Neural cell (in vitro differentiated cells): ENCODE measurements at regions not wholly inside any gene's neighbourhood (a gene's known extent, or its start where the extent isn't known, plus 50 kb on each side); places are given as distances from the start of the nearest gene placed in this dataset.

ENCODE experiments used
- H2AFZ ChIP-seq: fragments of 200-600, 300-800 bp; sonication (generic), shearing (Covaris generic); 2 replicates; pipeline ENCODE4 v1.6.0; 2014; ENCODE audit warnings: low read depth, mild to moderate bottlenecking, antibody characterized with exemption, low read length, moderate library complexity
- H3F3A ChIP-seq: fragments of 200-600 bp; shearing (Covaris generic); 2 replicates; pipeline ENCODE4 v1.6.1; 2016; ENCODE audit warnings: mild to moderate bottlenecking, moderate library complexity, mixed read lengths, antibody characterized with exemption, low read length; ENCODE audit not compliant: insufficient read depth, poor library complexity, severe bottlenecking
- H3K27ac ChIP-seq: fragments of 200-600, 300-800 bp; sonication (generic), shearing (Covaris generic); 2 replicates; pipeline ENCODE4 v1.5.1; 2014; ENCODE audit warnings: mild to moderate bottlenecking, low read length, moderate library complexity
- H3K27me3 ChIP-seq: fragments of 300-800, 200-600 bp; sonication (generic), shearing (Covaris generic); 2 replicates; pipeline ENCODE4 v1.6.0; 2014; ENCODE audit warnings: mild to moderate bottlenecking, low read depth, low read length, moderate library complexity; ENCODE audit not compliant: insufficient read depth
- H3K36me3 ChIP-seq: fragments of 300-800, 200-600 bp; sonication (generic), shearing (Covaris generic); 2 replicates; pipeline ENCODE4 v1.5.1; 2014; ENCODE audit warnings: mild to moderate bottlenecking, antibody characterized with exemption, low read length, moderate library complexity; ENCODE audit not compliant: insufficient read depth
- H3K4me2 ChIP-seq: fragments of 300-800, 200-600 bp; sonication (generic), shearing (Covaris generic); 2 replicates; pipeline ENCODE4 v1.6.0; 2014; ENCODE audit warnings: mild to moderate bottlenecking, low read length
- H3K4me3 ChIP-seq: fragments of 300-800, 200-600 bp; sonication (generic), shearing (Covaris generic); 2 replicates; pipeline ENCODE4 v1.5.1; 2014; ENCODE audit warnings: mild to moderate bottlenecking, low read length, moderate library complexity
- H3K79me2 ChIP-seq: fragments of 200-600 bp; shearing (Covaris generic); replicated peaks from 2 replicates; pipeline ENCODE4 v1.6.0; 2014; ENCODE audit warnings: mild to moderate bottlenecking, low read length, moderate library complexity; ENCODE audit not compliant: insufficient read depth
- H3K9ac ChIP-seq: fragments of 300-800, 200-600 bp; sonication (generic), shearing (Covaris generic); 2 replicates; pipeline ENCODE4 v1.6.1; 2016; ENCODE audit warnings: mild to moderate bottlenecking, low read length, mixed read lengths
- H3K9me2 ChIP-seq: fragments of 200-600 bp; shearing (Covaris generic); 2 replicates; pipeline ENCODE4 v1.6.1; 2016; ENCODE audit warnings: mild to moderate bottlenecking, low read length, mixed read lengths; ENCODE audit not compliant: insufficient read depth
- H3K9me3 ChIP-seq: fragments of 200-600, 300-800 bp; sonication (generic), shearing (Covaris generic); 2 replicates; pipeline ENCODE4 v1.6.1; 2016; ENCODE audit warnings: mild to moderate bottlenecking, mixed run types, low read length, moderate library complexity, mixed read lengths
- H4K20me1 ChIP-seq: fragments of 200-600 bp; shearing (Covaris generic); 2 replicates; pipeline ENCODE4 v1.6.1; 2016; ENCODE audit warnings: mild to moderate bottlenecking, mixed run types; ENCODE audit not compliant: insufficient read depth
- EP300 ChIP-seq: fragments of 450-650 bp; conservative IDR thresholded peaks from 2 replicates; pipeline ENCODE4 v1.6.1; 2014; ENCODE audit warnings: antibody characterized with exemption, mild to moderate bottlenecking, moderate library complexity; ENCODE audit not compliant: poor library complexity, severe bottlenecking
- EZH2 ChIP-seq: fragments of 200-600, 300-800 bp; shearing (Covaris generic), sonication (generic); IDR thresholded peaks from 2 replicates; pipeline ENCODE4 v1.6.1; 2014; ENCODE audit warnings: antibody characterized with exemption, low read length, borderline replicate concordance, mild to moderate bottlenecking; ENCODE audit not compliant: insufficient read depth, poor library complexity, severe bottlenecking
- MXI1 ChIP-seq: fragments of 450-650 bp; conservative IDR thresholded peaks from 2 replicates; pipeline ENCODE4 v1.6.1; 2014; ENCODE audit warnings: antibody characterized with exemption, mild to moderate bottlenecking; ENCODE audit not compliant: poor library complexity, severe bottlenecking
- POLR2AphosphoS5 ChIP-seq: IDR thresholded peaks from 2 replicates; pipeline ENCODE4 v1.6.1; 2012
- RAD21 ChIP-seq: fragments of 450-650 bp; conservative IDR thresholded peaks from 2 replicates; pipeline ENCODE4 v1.6.1; 2014; ENCODE audit warnings: antibody characterized with exemption, mild to moderate bottlenecking, moderate library complexity
- SMC3 ChIP-seq: fragments of 450-650 bp; conservative IDR thresholded peaks from 2 replicates; pipeline ENCODE4 v1.6.1; 2014; ENCODE audit warnings: antibody characterized with exemption, mild to moderate bottlenecking, moderate library complexity; ENCODE audit not compliant: poor library complexity
- TAF1 ChIP-seq: IDR thresholded peaks from 2 replicates; pipeline ENCODE4 v1.6.1; 2012; ENCODE audit warnings: low read depth
- TF ChIP-seq, protein P1 (sequence below): IDR thresholded peaks from 2 replicates; pipeline ENCODE4 v1.6.1; 2012; ENCODE audit warnings: borderline replicate concordance
- TF ChIP-seq, protein P2 (sequence below): fragments of 450-650 bp; IDR thresholded peaks from 2 replicates; pipeline ENCODE4 v1.5.1; 2014; ENCODE audit warnings: antibody characterized with exemption, mild to moderate bottlenecking, moderate library complexity; ENCODE audit not compliant: poor library complexity, severe bottlenecking

DNA sequence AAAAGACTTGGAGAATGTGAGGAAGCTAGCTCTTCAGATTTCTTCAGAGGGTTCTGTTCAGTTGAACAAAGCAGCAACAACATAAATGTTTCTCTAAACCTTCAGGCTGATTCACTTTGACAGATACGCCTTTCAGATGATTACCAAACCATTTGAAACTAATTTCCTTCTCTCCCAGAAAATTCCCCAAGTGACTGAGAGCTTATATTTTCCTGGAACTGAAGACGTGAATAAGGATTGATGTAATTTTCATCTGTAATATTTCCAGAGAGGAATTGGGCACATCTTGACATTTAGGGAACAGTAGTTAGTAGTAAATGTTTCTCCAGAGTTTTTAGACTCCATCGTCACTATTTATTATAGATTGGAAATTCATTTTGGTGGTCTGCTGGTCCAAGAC lies 108.6 kb upstream of the AADACL2 start:
- H3K4me2 ChIP-seq: no peak overlapping the region
- no peaks in the 10 kb centered on the region for H3K36me3 ChIP-seq
- H2AFZ ChIP-seq: no peak overlapping the region
- no peaks in the 10 kb centered on the region for H3K79me2 ChIP-seq
- TF ChIP-seq MXI1: no peak
- TF ChIP-seq, protein P1, sequence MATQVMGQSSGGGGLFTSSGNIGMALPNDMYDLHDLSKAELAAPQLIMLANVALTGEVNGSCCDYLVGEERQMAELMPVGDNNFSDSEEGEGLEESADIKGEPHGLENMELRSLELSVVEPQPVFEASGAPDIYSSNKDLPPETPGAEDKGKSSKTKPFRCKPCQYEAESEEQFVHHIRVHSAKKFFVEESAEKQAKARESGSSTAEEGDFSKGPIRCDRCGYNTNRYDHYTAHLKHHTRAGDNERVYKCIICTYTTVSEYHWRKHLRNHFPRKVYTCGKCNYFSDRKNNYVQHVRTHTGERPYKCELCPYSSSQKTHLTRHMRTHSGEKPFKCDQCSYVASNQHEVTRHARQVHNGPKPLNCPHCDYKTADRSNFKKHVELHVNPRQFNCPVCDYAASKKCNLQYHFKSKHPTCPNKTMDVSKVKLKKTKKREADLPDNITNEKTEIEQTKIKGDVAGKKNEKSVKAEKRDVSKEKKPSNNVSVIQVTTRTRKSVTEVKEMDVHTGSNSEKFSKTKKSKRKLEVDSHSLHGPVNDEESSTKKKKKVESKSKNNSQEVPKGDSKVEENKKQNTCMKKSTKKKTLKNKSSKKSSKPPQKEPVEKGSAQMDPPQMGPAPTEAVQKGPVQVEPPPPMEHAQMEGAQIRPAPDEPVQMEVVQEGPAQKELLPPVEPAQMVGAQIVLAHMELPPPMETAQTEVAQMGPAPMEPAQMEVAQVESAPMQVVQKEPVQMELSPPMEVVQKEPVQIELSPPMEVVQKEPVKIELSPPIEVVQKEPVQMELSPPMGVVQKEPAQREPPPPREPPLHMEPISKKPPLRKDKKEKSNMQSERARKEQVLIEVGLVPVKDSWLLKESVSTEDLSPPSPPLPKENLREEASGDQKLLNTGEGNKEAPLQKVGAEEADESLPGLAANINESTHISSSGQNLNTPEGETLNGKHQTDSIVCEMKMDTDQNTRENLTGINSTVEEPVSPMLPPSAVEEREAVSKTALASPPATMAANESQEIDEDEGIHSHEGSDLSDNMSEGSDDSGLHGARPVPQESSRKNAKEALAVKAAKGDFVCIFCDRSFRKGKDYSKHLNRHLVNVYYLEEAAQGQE: peak; percentile 99
- TF ChIP-seq, protein P2, sequence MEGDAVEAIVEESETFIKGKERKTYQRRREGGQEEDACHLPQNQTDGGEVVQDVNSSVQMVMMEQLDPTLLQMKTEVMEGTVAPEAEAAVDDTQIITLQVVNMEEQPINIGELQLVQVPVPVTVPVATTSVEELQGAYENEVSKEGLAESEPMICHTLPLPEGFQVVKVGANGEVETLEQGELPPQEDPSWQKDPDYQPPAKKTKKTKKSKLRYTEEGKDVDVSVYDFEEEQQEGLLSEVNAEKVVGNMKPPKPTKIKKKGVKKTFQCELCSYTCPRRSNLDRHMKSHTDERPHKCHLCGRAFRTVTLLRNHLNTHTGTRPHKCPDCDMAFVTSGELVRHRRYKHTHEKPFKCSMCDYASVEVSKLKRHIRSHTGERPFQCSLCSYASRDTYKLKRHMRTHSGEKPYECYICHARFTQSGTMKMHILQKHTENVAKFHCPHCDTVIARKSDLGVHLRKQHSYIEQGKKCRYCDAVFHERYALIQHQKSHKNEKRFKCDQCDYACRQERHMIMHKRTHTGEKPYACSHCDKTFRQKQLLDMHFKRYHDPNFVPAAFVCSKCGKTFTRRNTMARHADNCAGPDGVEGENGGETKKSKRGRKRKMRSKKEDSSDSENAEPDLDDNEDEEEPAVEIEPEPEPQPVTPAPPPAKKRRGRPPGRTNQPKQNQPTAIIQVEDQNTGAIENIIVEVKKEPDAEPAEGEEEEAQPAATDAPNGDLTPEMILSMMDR: no peak
- TF ChIP-seq TAF1: no peak
- TF ChIP-seq EZH2: no peak
- TF ChIP-seq SMC3: no peak
- peak; percentile 53 for TF ChIP-seq POLR2AphosphoS5
- peak; percentile 49 for TF ChIP-seq EP300
- no peaks in the 10 kb centered on the region for H4K20me1 ChIP-seq
- H3K27me3 ChIP-seq: no peaks in the 10 kb centered on the region
- H3K9me3 ChIP-seq: no peaks in the 10 kb centered on the region
- no peak overlapping the region for H3K4me3 ChIP-seq
- H3K9ac ChIP-seq: no peak overlapping the region
- no peaks in the 10 kb centered on the region for H3F3A ChIP-seq
- H3K27ac ChIP-seq: peak overlapping the region; percentile 9
- no peaks in the 10 kb centered on the region for H3K9me2 ChIP-seq

DNA sequence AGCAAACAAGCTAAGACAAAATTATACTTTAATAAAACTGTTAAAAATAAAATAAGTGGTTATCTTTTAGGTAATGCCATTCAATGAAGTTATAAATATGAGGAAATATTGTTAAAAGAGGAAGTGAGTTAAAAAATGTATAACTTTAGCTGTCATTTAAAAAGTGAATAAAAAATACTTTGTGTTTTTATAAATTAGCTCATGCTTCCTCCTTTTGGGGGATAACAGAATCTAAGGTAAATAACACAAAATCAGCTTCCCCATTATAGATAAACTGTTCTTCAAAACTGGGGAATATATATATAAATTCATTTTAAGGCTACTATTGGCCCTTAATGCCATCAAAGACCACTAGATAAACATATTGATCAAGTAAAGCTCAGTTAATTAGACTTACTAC lies 113.7 kb upstream of the AADACL2 start:
- no peaks in the 10 kb centered on the region for H4K20me1 ChIP-seq
- no peak overlapping the region for H3K4me2 ChIP-seq
- H3K36me3 ChIP-seq: no peaks in the 10 kb centered on the region
- no peak overlapping the region for H2AFZ ChIP-seq
- no peak overlapping the region for H3K27ac ChIP-seq
- H3F3A ChIP-seq: no peaks in the 10 kb centered on the region
- TF ChIP-seq POLR2AphosphoS5 (no peak), SMC3 (no peak), TAF1 (no peak), RAD21 (no peak), EP300 (no peak), MXI1 (no peak), EZH2 (no peak)
- TF ChIP-seq, protein P1: no peak
- TF ChIP-seq, protein P2: no peak
- H3K4me3 ChIP-seq: no peak overlapping the region
- H3K79me2 ChIP-seq: no peaks in the 10 kb centered on the region
- no peaks in the 10 kb centered on the region for H3K27me3 ChIP-seq
- H3K9me3 ChIP-seq: no peaks in the 10 kb centered on the region
- H3K9me2 ChIP-seq: no peaks in the 10 kb centered on the region
- H3K9ac ChIP-seq: no peak overlapping the region
